ENCODE measurements at regions not wholly inside any gene's neighbourhood (a gene's known extent, or its start where the extent isn't known, plus 50 kb on each side); places are given as distances from the start of the nearest gene placed in this dataset.

DNA sequence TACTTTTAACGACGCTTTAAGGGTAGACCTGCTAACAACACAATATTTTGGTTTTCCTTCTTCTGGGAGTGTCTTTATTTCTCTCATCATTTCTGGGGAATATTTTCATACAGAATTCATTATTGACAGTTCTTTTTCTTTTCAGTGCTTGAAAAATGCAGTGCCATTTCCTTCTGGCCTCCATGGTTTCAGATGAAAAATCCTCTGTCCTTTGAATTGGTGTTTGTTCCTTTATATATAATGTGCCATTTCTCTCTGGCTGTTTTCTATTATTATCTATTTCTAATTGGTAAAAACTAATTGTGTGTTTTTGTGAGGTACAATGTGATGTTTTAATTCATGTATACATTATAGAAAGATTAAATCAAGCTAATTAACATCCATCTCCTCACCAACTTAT is 194.3 kb upstream of the S1PR3 start:
- CTCF ChIA-PET, result no interaction called here
- no peak overlapping the region for H3K4me3 Mint-ChIP-seq

DNA sequence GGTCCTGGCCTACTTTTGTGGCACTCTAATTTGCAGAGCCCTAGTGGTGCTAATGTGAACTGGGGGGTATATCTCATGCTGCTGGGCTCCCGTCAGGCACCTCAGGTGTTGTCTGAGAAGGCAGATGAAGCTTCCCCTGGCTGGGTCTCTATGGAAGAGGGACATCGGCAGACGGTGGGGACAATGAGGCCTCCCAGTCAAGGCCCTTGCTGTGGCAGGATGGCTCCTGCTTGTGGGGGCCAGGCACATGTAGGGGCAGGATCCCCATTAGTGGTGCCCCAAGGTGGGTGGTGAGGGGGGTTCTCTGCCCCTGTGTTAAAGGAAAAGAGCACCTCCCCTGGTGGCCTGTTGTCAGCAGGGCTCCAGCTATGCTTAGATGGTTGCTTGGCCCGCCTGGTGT is 192.8 kb upstream of the S1PR3 start:
- H3K27ac ChIP-seq (ENCODE audit: low read length in 2 of 2), result no peak overlapping the region
- TF ChIP-seq, protein P1, sequence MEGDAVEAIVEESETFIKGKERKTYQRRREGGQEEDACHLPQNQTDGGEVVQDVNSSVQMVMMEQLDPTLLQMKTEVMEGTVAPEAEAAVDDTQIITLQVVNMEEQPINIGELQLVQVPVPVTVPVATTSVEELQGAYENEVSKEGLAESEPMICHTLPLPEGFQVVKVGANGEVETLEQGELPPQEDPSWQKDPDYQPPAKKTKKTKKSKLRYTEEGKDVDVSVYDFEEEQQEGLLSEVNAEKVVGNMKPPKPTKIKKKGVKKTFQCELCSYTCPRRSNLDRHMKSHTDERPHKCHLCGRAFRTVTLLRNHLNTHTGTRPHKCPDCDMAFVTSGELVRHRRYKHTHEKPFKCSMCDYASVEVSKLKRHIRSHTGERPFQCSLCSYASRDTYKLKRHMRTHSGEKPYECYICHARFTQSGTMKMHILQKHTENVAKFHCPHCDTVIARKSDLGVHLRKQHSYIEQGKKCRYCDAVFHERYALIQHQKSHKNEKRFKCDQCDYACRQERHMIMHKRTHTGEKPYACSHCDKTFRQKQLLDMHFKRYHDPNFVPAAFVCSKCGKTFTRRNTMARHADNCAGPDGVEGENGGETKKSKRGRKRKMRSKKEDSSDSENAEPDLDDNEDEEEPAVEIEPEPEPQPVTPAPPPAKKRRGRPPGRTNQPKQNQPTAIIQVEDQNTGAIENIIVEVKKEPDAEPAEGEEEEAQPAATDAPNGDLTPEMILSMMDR (IDR thresholded peaks at IDR 0.05), result no peak
- no peak for TF ChIP-seq EZH2 (IDR thresholded peaks at IDR 0.05; ENCODE audit: borderline replicate concordance, insufficient read depth, low read depth, low read length, poor library complexity, severe bottlenecking)
- intact Hi-C loops (cut with micrococcal nuclease), result no loop called here
- no peak overlapping the region for H2AFZ ChIP-seq (ENCODE audit: insufficient read depth, low read depth, low read length, poor library complexity, severe bottlenecking)
- DNase-seq (no peak), ATAC-seq (ENCODE audit: low read depth) (no peak)
- no peak overlapping the region for H3K9ac ChIP-seq (ENCODE audit: low read length)
- H3K4me2 ChIP-seq (replicated peaks; ENCODE audit: low read depth, low read length, poor library complexity, severe bottlenecking), result no peak overlapping the region
- H3K4me3 ChIP-seq (ENCODE audit: control extremely low read depth in 1 of 5, extremely low read depth in 1 of 5, insufficient read depth in 1 of 5, low read depth in 2 of 5, low read length in 4 of 5), result no peak overlapping the region
- peaks cover 4% of the 10 kb centered on the region for H3K9me3 Mint-ChIP-seq (ENCODE audit: insufficient read depth)
- peaks cover 28% of the 10 kb centered on the region for H3K27me3 Mint-ChIP-seq
- ChIA-PET POLR2A (no interaction called here), CTCF (no interaction called here)
- H3K36me3 ChIP-seq (replicated peaks in 1 of 2; ENCODE audit: control extremely low read depth in 1 of 2, control insufficient read depth in 1 of 2, extremely low read depth in 1 of 2, insufficient read depth in 2 of 2, low read length in 1 of 2), result no peaks in the 10 kb centered on the region
- no peak overlapping the region for H3K27ac Mint-ChIP-seq
- WGBS (ENCODE audit: insufficient coverage), result 94% methylated on average over 4 of the region's 4 CpGs
- H4K20me1 ChIP-seq (ENCODE audit: control insufficient read depth, insufficient read depth, low read length, poor library complexity, severe bottlenecking), result no peaks in the 10 kb centered on the region
- no peaks in the 10 kb centered on the region for H3K79me2 ChIP-seq (ENCODE audit: control insufficient read depth, insufficient read depth, low read length)
- peaks cover 1 to 2% of the 10 kb centered on the region in 2 donors for H3K4me1 ChIP-seq (ENCODE audit: control insufficient read depth in 2 of 2, insufficient read depth in 2 of 2, low read length in 2 of 2)
- H3K9me3 ChIP-seq (ENCODE audit: control extremely low read depth in 1 of 3, control insufficient read depth in 2 of 3, insufficient read depth in 1 of 3, low read length in 2 of 3), result peaks cover 0 to 4% (median 2%) of the 10 kb centered on the region in 3 donors
- no peak overlapping the region for H3K4me3 Mint-ChIP-seq
- peaks cover 3% of the 10 kb centered on the region for H3K4me1 Mint-ChIP-seq
- peaks cover 0 to 10% (median 6%) of the 10 kb centered on the region in 4 experiments for H3K27me3 ChIP-seq (replicated peaks in 1 of 4; ENCODE audit: control extremely low read depth in 1 of 4, control insufficient read depth in 3 of 4, insufficient read depth in 4 of 4, low read length in 3 of 4)

More for the DNA sequence above, 194.3 kb upstream of the S1PR3 start:
- Mint-ChIP-seq H3K27me3 (peaks cover 20% of the 10 kb centered on the region), H3K27ac (no peak overlapping the region), H3K9me3 (ENCODE audit: insufficient read depth) (peaks cover 4% of the 10 kb centered on the region), H3K4me1 (no peaks in the 10 kb centered on the region)
- H2AFZ ChIP-seq (ENCODE audit: insufficient read depth, low read depth, low read length, poor library complexity, severe bottlenecking), result no peak overlapping the region
- POLR2A ChIA-PET, result no interaction called here
- no peak overlapping the region for H3K9ac ChIP-seq (ENCODE audit: low read length)
- DNase-seq (no peak), ATAC-seq (ENCODE audit: low read depth) (no peak)
- no peak overlapping the region for H3K4me3 ChIP-seq (ENCODE audit: control extremely low read depth in 1 of 5, extremely low read depth in 1 of 5, insufficient read depth in 1 of 5, low read depth in 2 of 5, low read length in 4 of 5)
- H3K36me3 ChIP-seq (replicated peaks in 1 of 2; ENCODE audit: control extremely low read depth in 1 of 2, control insufficient read depth in 1 of 2, extremely low read depth in 1 of 2, insufficient read depth in 2 of 2, low read length in 1 of 2), result no peaks in the 10 kb centered on the region
- intact Hi-C loops (cut with micrococcal nuclease), result no loop called here
- no peaks in the 10 kb centered on the region for H4K20me1 ChIP-seq (ENCODE audit: control insufficient read depth, insufficient read depth, low read length, poor library complexity, severe bottlenecking)
- no peak overlapping the region for H3K4me2 ChIP-seq (replicated peaks; ENCODE audit: low read depth, low read length, poor library complexity, severe bottlenecking)
- H3K9me3 ChIP-seq (ENCODE audit: control extremely low read depth in 1 of 3, control insufficient read depth in 2 of 3, insufficient read depth in 1 of 3, low read length in 2 of 3), result peaks cover 0 to 2% (median 0%) of the 10 kb centered on the region in 3 donors
- TF ChIP-seq, protein P1 (IDR thresholded peaks at IDR 0.05), result no peak
- no peak for TF ChIP-seq EZH2 (IDR thresholded peaks at IDR 0.05; ENCODE audit: borderline replicate concordance, insufficient read depth, low read depth, low read length, poor library complexity, severe bottlenecking)
- whole genome bisulfite sequencing (ENCODE audit: insufficient coverage), result no CpG with 5 or more reads among the region's 2 CpGs
- H3K27ac ChIP-seq (ENCODE audit: low read length in 2 of 2), result no peak overlapping the region
- H3K4me1 ChIP-seq (ENCODE audit: control insufficient read depth in 2 of 2, insufficient read depth in 2 of 2, low read length in 2 of 2), result no peaks in the 10 kb centered on the region
- H3K27me3 ChIP-seq (replicated peaks in 1 of 4; ENCODE audit: control extremely low read depth in 1 of 4, control insufficient read depth in 3 of 4, insufficient read depth in 4 of 4, low read length in 3 of 4), result peaks cover 0 to 10% (median 3%) of the 10 kb centered on the region in 4 experiments
- no peaks in the 10 kb centered on the region for H3K79me2 ChIP-seq (ENCODE audit: control insufficient read depth, insufficient read depth, low read length)

All from B cell (primary cell).